22Rv1 (cell line): ENCODE measurements at regions not wholly inside any gene's neighbourhood (a gene's known extent, or its start where the extent isn't known, plus 50 kb on each side); places are given as distances from the start of the nearest gene placed in this dataset.

ENCODE experiments used
- ZFX ChIP-seq: fragments of 450-650 bp; IDR thresholded peaks from 2 replicates; pipeline ENCODE4 v1.6.1; 2017; ENCODE audit warnings: antibody characterized with exemption, borderline replicate concordance
- TF ChIP-seq, protein P1 (sequence below): fragments of 450-650 bp; IDR thresholded peaks from 2 replicates; pipeline ENCODE4 v1.5.1; 2017; ENCODE audit warnings: mild to moderate bottlenecking

DNA sequence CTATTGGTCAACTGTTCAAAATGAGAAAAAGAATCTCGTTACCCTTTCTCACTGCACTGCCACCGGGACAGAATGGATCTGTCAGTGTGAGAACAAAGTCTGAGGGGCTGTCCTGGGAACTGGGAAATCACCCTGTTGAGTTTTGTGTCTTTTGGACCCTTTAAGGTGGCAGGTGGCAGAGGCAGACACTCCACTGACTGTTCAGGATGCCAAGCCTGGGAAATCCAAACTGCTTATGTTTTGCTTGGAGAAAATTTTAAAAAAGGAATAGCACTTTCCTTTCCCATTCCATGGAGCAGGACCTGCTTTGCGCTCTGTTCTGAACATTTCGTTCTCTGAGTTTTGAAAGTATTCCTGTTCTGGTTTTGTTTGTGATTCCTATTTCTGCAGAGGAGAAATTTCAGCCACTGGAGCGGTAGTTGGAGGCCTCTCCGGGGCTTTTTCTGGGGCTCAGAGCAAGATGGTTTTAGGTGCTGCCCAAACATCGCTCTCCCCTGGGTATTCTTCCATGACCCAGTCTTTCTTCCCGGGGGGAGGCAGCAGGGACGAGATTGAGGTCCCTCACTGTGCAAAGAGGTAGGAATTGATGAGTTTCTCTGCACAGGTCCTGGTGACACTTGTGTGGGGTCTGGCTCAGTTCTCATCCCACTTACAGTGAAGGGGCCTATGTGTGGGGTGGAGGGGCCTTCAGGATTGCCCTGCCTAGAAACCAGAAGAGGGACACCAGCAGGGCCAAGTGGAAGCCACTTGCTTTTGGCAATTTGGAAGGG lies 138.5 kb upstream of the SYT13 start:
- TF ChIP-seq, protein P1, sequence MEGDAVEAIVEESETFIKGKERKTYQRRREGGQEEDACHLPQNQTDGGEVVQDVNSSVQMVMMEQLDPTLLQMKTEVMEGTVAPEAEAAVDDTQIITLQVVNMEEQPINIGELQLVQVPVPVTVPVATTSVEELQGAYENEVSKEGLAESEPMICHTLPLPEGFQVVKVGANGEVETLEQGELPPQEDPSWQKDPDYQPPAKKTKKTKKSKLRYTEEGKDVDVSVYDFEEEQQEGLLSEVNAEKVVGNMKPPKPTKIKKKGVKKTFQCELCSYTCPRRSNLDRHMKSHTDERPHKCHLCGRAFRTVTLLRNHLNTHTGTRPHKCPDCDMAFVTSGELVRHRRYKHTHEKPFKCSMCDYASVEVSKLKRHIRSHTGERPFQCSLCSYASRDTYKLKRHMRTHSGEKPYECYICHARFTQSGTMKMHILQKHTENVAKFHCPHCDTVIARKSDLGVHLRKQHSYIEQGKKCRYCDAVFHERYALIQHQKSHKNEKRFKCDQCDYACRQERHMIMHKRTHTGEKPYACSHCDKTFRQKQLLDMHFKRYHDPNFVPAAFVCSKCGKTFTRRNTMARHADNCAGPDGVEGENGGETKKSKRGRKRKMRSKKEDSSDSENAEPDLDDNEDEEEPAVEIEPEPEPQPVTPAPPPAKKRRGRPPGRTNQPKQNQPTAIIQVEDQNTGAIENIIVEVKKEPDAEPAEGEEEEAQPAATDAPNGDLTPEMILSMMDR = no peak
- no peak for TF ChIP-seq ZFX
